Suprapubic skin (tissue), 3 donors: ENCODE measurements at regions not wholly inside any gene's neighbourhood (a gene's known extent, or its start where the extent isn't known, plus 50 kb on each side); places are given as distances from the start of the nearest gene placed in this dataset.

Source experiments
- POLR2A ChIP-seq, 2 donors: fragments of 450-650 bp; IDR thresholded peaks; one replicate each; pipeline ENCODE4 v1.6.1; 2017; ENCODE audit warnings: antibody characterized with exemption in 2 of 2, mild to moderate bottlenecking in 2 of 2, moderate library complexity in 2 of 2
- TF ChIP-seq, protein P1 (sequence below), 2 donors: fragments of 200-600 bp in 1 of 2; fragments of 450-650 bp in 1 of 2; sonication (generic) in 1 of 2; IDR thresholded peaks; one replicate each; pipeline ENCODE4 v1.5.1; 2016 to 2019; ENCODE audit warnings: antibody characterized with exemption in 2 of 2, mild to moderate bottlenecking in 1 of 2, moderate library complexity in 1 of 2

GRCh38 chr12:43112101-43112920, 439.7 kb downstream of the ADAMTS20 start:
- no peak for TF ChIP-seq POLR2A (IDR thresholded peaks at IDR 0.05)
- TF ChIP-seq, protein P1, sequence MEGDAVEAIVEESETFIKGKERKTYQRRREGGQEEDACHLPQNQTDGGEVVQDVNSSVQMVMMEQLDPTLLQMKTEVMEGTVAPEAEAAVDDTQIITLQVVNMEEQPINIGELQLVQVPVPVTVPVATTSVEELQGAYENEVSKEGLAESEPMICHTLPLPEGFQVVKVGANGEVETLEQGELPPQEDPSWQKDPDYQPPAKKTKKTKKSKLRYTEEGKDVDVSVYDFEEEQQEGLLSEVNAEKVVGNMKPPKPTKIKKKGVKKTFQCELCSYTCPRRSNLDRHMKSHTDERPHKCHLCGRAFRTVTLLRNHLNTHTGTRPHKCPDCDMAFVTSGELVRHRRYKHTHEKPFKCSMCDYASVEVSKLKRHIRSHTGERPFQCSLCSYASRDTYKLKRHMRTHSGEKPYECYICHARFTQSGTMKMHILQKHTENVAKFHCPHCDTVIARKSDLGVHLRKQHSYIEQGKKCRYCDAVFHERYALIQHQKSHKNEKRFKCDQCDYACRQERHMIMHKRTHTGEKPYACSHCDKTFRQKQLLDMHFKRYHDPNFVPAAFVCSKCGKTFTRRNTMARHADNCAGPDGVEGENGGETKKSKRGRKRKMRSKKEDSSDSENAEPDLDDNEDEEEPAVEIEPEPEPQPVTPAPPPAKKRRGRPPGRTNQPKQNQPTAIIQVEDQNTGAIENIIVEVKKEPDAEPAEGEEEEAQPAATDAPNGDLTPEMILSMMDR (IDR thresholded peaks at IDR 0.05), result no peak
